Left ventricle myocardium inferior (tissue), 1 donor: ENCODE measurements at regions not wholly inside any gene's neighbourhood (a gene's known extent, or its start where the extent isn't known, plus 50 kb on each side); places are given as distances from the start of the nearest gene placed in this dataset.

Experiments used
- DNase-seq: peaks from one replicate; pipeline ENCODE4 v3.0.0-alpha.2; 2020
- H3K27ac ChIP-seq: fragments of 200-600 bp; replicated peaks from 2 replicates; pipeline ENCODE4 v1.8.0; 2021
- H3K27me3 ChIP-seq: fragments of 200-600 bp; 2 replicates; pipeline ENCODE4 v1.8.0; 2021; ENCODE audit warnings: low read depth
- H3K36me3 ChIP-seq: fragments of 200-600 bp; 2 replicates; pipeline ENCODE4 v1.8.0; 2021
- H3K4me1 ChIP-seq: fragments of 200-600 bp; 2 replicates; pipeline ENCODE4 v1.8.0; 2021
- H3K4me3 ChIP-seq: fragments of 200-600 bp; 2 replicates; pipeline ENCODE4 v1.8.0; 2021; ENCODE audit warnings: mild to moderate bottlenecking, moderate library complexity
- H3K9me3 ChIP-seq: fragments of 200-600 bp; replicated peaks from 2 replicates; pipeline ENCODE4 v1.8.0; 2021
- intact Hi-C: fragments of 100-400 bp; cut with micrococcal nuclease; formaldehyde crosslinking; loops from one replicate; pipeline ENCODE4 v1.11.0; 2022
- TF ChIP-seq, protein P1 (sequence below): fragments of 200-600 bp; IDR thresholded peaks from 2 replicates; pipeline ENCODE4 v1.8.0; 2021; ENCODE audit warnings: antibody characterized with exemption, mild to moderate bottlenecking, borderline replicate concordance
- donor health status: DM: no; HTN: yes; CAD: no; lungs with severe emphysema.

DNA sequence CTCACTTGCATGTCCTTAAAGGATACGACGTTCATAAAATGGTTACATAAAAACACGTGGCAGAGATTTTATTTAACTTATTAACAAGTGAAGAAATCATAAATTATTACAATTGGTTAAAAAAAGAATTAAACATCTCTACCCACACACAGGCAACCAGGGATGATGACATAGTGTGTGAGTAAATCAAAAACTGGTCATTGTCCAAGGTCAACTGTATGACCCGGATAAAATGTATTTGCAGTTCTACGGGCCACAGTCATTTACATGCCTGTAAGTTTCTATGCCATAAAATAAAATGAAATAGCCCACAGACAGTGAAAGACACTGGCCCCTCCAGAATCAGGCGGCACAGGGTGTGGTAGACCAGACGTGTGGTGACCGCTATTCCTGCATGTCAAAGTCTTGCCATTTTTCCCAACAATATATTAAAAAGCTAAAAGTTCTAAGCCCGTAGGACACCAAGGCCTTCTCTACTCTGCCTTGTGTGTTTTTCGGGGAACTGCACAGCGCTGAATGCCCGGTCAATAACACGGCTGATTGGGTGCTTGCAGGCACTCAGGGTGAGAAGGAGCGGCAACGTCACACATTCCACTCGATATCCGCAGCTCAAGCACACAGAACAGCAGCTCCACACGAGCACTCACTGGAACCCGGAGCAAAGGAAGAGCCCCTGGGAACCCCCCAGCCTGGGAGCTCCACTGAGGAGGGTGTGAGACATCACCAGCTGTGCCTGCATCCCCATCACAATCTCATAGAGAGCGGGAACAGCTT, 143.3 kb upstream of the PPP2R2D start:
- intact Hi-C loops = no loop called here
- H3K4me1 ChIP-seq = no peaks in the 10 kb centered on the region
- no peak for DNase-seq
- peaks cover 8% of the 10 kb centered on the region for H3K9me3 ChIP-seq
- no peak overlapping the region for H3K27ac ChIP-seq
- H3K27me3 ChIP-seq = peaks cover 43% of the 10 kb centered on the region
- TF ChIP-seq, protein P1, sequence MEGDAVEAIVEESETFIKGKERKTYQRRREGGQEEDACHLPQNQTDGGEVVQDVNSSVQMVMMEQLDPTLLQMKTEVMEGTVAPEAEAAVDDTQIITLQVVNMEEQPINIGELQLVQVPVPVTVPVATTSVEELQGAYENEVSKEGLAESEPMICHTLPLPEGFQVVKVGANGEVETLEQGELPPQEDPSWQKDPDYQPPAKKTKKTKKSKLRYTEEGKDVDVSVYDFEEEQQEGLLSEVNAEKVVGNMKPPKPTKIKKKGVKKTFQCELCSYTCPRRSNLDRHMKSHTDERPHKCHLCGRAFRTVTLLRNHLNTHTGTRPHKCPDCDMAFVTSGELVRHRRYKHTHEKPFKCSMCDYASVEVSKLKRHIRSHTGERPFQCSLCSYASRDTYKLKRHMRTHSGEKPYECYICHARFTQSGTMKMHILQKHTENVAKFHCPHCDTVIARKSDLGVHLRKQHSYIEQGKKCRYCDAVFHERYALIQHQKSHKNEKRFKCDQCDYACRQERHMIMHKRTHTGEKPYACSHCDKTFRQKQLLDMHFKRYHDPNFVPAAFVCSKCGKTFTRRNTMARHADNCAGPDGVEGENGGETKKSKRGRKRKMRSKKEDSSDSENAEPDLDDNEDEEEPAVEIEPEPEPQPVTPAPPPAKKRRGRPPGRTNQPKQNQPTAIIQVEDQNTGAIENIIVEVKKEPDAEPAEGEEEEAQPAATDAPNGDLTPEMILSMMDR = no peak
- no peaks in the 10 kb centered on the region for H3K36me3 ChIP-seq
- no peak overlapping the region for H3K4me3 ChIP-seq

- Histone ChIP-seq H3K27ac (no peak overlapping the region), H3K27me3 (peaks cover 46% of the 10 kb centered on the region), H3K4me1 (no peaks in the 10 kb centered on the region), H3K9me3 (peaks cover 8% of the 10 kb centered on the region), H3K36me3 (no peaks in the 10 kb centered on the region), H3K4me3 (no peak overlapping the region)
- no peak for DNase-seq
- TF ChIP-seq, protein P1 = no peak
- intact Hi-C loops = no loop called here
Measured at GRCh38 chr10:131758062-131758938, 142.5 kb upstream of the PPP2R2D start.

GRCh38 chr10:131758939-131759301, 141.9 kb upstream of the PPP2R2D start:
- Histone ChIP-seq H3K9me3 (peaks cover 8% of the 10 kb centered on the region), H3K36me3 (no peaks in the 10 kb centered on the region), H3K27me3 (peaks cover 53% of the 10 kb centered on the region), H3K27ac (no peak overlapping the region), H3K4me3 (no peak overlapping the region), H3K4me1 (no peaks in the 10 kb centered on the region)
- DNase-seq = no peak
- intact Hi-C loops = no loop called here
- TF ChIP-seq, protein P1 = no peak

GRCh38 chr10:131759347-131759746, 141.5 kb upstream of the PPP2R2D start:
- intact Hi-C loops = no loop called here
- H3K9me3 ChIP-seq = peaks cover 8% of the 10 kb centered on the region
- DNase-seq = no peak
- no peaks in the 10 kb centered on the region for H3K36me3 ChIP-seq
- peaks cover 55% of the 10 kb centered on the region for H3K27me3 ChIP-seq
- H3K4me3 ChIP-seq = no peak overlapping the region
- H3K27ac ChIP-seq = no peak overlapping the region
- TF ChIP-seq, protein P1 = no peak
- no peaks in the 10 kb centered on the region for H3K4me1 ChIP-seq

GRCh38 chr10:131760416-131761166, 140.2 kb upstream of the PPP2R2D start:
- no peak overlapping the region for H3K27ac ChIP-seq
- intact Hi-C loops = no loop called here
- no peaks in the 10 kb centered on the region for H3K4me1 ChIP-seq
- no peak overlapping the region for H3K4me3 ChIP-seq
- TF ChIP-seq, protein P1 = no peak
- H3K36me3 ChIP-seq = no peaks in the 10 kb centered on the region
- peaks cover 8% of the 10 kb centered on the region for H3K9me3 ChIP-seq
- H3K27me3 ChIP-seq = peaks cover 65% of the 10 kb centered on the region
- no peak for DNase-seq
